GM04503 (cell line): ENCODE measurements at regions not wholly inside any gene's neighbourhood (a gene's known extent, or its start where the extent isn't known, plus 50 kb on each side); places are given as distances from the start of the nearest gene placed in this dataset.
"Not testable (repeated sequence)": the region's sequence is repeated elsewhere in the genome, so short reads cannot be mapped to it uniquely, and the experiment has no call there.

ENCODE experiments used
- DNase-seq: peaks from one replicate; pipeline ENCODE4 v3.0.0-alpha.2; 2012; ENCODE audit warnings: low read depth

DNA sequence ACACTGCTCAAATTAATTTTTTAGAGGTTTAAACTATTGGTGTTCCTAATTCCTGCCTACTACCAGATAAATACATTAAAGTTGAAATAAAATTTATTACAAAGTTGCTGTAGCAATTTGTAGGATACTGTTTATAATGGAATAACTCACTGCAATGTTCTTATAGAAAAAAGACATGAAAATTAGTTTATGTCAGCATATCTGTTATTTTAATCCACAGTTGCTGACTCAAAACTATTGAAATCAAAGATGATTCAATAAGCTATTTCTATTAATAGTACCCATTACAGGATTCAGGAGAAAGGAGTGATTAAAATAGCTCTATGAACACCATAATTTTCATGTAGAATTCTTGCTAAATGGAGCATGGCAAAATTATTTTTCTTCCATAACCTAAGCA, 764.4 kb upstream of the NUDT12 start:
- no peak for DNase-seq

DNA sequence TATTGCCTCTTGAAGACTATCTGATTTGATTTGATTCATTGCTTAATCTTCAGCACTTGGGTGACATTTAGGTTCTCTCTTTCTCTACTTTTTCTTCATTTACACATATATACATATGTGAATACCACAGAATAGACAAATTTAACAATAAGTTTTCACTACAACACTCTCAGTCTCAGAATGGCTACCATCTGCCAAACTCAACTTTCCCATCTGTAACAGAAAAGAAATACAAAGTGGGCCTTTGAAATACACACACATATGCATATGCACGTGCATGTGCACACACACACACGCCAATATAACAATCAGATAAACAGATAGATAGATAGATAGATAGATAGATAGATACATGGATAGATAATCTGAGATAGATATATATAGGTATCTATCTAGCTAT, 762.8 kb upstream of the NUDT12 start:
- no peak for DNase-seq

DNA sequence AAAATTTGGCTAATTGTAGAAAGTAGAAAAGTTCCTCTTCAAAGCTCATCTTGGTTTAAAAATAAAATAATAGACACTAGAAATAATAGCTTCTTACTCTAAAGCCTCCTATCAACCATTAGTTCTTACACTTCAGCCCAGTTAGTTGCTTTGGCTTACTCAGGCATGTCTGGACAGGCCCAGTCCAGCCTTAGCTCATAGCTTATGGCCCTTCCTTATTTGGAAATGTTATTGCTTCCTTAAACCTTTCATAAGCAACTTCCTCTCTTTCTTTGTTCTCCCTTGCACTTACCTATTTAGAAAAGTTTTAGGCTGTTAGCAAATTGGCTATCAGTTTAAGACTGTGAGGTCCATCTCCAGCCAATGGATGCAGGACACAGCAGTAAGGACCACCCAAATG, 754.1 kb upstream of the NUDT12 start:
- not testable (repeated sequence) for DNase-seq

DNA sequence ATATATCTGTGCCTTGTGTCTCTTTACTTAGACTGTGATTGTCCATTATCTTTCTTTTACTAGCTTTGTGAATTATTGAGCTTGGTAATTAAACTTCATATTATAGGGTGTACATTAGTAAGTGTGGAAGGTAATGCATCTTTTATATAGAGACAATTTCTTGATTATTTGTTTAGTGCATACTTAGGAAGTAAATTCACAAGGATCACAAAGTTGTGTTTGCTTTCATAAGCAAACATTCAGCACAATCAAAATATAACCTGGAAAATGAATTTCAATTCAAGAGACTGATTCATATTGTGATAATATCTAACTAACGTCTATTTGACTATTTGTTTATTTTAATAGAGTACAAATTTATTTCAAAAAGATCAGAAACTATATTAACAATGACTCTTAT, 749.9 kb upstream of the NUDT12 start:
- DNase-seq: no peak

DNA sequence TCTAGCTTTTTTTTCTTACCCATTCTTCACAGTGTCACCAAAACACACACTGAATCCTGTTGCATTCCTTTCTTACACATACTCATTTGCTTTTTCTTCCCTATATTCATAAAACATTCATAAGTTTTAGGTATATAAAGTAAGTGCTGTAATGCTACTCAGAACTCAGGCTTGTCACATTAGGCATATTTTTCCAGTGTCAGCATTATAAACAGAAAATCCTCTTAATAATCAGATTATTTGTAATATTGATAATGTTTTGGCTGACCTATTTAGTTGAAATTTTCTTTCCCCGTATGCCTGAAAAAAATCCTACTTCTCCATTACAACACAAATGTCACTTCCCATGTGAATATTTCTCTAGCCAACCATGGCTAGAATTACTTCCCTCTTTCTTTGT, 743.0 kb upstream of the NUDT12 start:
- DNase-seq: no peak

DNA sequence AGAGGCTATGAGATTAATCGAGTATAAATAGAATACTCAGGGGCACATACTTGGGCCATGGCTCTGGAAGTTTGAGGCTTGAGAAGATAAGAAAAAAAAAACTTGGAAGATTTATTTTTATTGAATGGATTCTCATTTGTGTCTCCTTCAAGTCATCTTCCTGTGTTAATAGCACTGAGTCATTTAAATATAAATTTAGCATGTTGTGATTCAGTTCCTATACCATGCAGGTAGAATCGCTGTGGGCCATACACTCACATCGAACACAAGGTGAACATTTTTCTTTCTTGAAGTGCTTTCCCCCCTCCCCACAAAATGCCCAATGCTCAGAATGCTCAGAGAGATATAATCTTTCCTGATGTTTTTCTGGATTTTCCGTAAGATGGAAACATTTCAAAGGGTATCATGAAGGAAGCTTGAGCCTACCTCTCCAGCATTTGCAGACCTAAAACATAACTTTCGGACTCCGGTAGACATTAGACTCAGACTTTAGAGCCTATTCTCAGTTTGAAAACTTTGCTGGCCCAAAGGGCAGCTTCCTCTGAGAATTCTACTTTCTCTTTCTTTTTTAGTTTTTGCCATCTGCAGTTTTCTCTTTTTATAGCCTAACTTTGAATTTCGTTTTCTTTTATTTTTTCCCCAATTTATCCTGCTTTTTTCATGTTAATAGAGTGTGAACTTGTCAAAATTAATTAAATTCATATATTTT, 737.6 kb upstream of the NUDT12 start:
- no peak for DNase-seq

DNA sequence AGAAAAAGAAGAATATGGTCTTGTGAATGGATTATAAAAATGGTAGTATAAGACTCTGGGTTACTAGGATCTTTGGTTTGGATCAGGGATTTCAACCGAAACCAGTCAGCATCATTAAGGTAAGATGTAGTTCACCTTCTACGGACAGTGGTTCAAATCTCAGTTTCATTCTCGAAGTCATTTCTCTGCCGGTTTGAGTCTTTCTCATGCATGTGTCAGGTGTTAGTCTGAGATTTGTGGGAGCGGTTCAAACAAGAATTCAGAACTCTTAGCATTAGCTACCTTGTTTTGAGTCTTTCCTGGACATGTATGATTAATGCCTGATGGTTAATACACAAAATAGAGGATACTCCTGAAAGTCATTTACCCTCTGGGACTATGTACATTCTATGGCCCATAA, 735.9 kb upstream of the NUDT12 start:
- DNase-seq: no peak

DNA sequence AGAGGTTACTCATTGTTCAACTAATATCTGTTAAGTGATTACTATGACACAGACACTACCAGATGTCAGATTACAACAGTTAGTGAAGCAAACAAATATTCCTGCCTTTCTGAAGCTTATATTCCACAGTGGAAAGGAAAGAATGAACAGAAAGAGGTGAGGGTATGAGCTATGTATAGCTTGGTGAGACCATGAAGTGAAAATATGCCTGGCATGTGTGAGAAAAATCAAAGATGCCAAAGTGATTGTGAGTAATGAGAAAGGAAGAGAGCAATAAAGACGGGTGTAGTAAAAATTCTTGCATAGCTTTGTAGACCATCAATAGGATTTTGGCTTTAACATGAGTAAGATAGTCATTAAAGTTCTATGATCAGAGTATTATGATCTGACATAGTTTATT, 734.5 kb upstream of the NUDT12 start:
- peak; percentile 5 for DNase-seq

DNA sequence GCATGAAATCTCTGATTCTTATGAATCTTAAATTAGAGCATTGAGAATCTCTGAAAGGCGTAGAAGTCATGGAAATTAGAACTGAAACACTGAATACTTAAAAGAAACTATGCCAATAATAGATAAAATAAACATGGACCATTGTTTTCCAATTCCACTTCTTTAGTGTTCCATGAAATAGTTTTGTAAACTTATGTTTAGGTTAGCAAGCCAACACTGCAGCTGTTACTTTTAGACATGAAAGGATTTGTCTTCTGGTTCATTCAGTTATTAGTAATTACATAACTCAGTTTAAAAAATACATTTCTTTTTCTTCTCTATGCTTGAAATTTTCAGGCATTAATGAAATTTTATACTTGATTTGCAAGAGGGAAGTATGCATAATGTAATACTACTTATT, 733.4 kb upstream of the NUDT12 start:
- DNase-seq: no peak

DNA sequence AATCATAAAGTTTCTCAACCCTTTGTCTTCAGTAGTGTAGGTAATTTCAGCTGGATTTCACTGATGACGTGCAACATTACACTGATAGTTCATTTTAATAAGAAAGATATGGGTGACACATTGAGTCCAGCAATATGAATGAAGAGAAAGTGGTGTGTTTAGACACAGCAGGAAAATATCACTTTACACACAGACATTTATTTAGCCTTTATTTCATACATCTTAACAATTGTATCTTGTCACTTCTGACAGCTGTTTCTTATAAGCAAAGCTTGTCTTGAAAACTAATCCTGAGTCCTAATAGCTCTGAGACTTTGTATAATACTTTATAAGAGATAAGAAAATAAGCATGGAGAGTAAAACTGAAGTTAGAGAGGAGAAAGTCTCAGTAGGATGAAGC, 720.5 kb upstream of the NUDT12 start:
- no peak for DNase-seq

DNA sequence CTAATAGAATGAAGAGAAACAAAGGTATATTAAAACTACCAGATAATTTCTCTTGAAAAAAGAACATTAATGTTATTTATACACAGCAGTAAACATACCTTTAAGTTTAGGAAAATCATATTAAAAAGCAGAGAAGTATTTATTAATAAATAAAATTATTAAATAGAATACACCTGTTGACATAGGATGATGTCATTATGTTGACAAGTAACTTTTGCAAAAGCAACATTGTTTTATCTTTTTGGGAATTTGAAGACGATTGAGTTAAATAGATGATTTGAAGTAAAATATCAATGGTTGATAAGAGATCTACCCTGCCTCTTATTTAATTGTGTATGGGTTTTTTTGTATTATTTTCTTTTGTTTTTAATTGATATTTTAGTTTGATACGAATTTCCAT, 711.1 kb upstream of the NUDT12 start:
- DNase-seq: no peak

DNA sequence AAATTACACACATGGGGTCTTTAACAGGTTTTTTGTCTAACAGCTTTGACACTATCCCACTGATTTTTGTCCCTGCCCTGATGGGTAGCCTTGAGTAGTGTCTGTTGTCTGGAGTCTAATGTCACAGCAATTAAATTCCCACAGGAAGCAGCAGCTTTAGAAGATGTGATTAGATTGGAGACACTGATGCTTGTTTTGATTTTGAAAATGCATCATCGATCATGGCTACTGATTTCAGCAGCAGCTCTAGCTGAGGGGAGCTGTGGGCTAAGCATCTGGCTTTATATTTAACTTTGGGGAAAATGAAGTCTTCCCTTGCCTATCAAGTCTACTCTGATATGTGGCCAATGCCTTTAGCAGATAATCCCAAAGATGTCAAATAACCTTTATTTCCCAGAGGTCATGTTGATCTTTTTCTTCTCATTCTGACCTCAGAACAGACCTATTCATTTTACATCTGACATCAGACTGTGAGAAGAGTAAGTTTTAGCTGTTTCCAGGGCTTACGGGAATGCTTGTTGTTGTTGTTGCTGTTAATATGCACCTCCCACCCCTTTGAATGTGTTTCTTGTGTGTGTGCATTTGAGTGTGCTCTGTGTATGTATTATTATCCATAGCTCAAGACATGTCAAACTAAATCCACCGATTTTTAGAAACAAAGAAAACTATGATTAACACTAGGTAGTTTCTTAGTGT, 704.9 kb upstream of the NUDT12 start:
- no peak for DNase-seq

DNA sequence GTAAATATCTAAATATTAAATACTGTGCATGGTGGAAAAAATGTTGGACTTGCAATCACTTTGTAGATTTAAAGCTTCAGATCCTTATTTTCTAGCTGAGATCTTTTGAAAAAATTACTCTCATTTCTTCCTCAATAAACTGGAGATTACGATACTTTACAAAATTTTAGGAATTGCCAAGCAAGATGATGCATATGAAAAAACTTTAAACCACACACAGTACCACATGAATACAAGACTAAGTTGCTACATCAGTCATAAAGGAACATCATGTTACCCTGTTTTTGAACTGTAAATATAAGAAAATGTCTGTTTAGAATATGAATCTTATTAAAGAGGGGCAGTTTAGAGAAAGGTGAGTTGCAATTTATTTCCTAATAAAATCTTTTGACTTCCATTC, 703.6 kb upstream of the NUDT12 start:
- no peak for DNase-seq

DNA sequence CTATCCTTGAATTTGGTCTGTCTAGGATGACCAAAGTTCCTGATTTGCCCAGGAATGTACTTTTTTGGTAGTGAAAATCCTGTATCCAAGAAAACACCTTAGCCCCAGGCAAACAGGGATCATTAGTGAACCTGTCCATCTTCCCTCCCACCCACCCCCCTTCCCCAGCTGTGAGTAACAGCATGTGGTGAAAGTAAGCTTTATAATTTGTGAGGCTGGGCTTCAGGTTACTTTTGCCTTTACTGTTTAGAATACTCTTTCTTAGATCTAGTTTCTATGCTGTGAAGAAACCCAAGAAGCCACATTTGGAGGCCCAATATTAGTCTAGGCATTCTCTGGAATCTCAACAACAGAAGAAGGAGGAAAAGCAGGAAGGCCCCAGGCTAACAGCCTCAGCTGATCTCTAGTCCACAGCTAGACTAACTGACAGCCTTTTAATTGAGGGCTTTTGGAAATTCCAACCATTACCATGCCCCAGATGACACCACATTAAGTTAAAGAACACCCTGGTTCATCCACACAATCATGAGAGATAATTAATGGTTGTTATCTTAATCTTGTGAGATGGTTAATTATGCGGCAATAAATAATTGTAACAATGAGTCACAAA, 703.0 kb upstream of the NUDT12 start:
- no peak for DNase-seq

DNA sequence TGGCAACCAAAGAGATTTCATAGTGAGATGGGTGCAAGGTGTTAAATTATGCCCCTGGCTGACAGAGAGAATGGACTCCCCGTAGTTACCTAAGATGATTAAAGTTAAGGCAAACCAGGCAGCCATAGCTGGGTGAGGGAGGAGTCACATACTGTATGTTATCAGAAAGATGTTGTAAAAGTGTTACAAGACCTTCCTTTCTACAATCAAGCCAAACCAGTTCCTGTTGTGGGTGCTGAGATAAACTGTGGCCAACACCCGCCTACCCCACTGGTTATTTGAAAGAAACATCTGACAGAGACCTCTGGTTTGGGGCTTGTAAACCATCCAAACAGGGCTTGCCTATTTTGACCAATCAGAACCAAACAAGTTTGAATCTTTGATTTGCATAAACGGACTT, 684.7 kb upstream of the NUDT12 start:
- DNase-seq: no peak

DNA sequence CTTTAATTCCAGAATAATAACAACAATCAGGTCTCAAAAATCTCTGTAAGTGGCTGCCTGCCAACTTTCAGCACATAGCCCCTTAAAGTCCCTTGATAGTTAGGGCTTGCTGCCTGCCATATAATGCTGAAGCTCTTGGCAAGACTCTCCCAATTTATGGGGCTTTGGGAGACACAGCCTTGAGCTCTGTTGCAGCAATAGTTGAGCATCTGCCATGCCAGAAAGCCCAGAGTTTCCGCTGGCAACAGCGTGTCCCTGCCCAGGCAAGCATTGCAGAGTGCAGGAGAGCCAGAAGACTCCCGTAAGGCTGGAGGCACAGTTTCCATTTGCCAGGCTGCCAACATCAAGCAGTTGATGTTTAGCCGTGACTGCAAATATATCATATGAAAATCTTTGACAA, 678.5 kb upstream of the NUDT12 start:
- no peak for DNase-seq

DNA sequence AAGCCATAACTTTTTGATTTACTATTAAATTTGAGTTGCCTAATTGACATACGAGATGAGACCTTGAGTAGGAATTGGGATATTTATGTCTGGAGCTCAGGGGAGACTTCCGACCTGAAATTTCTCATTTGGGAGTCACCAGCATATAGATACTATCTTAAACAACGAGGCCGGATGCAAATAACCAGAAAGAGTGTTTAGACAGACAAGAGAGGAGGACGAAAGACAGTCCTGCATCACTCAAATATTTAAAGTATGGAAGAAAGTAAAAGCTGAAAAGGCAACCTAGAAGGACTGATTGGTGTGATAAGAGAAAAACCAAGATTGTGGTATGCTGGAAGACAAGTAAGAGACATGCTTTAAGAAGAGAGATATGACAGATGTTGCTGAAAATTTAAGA, 675.0 kb upstream of the NUDT12 start:
- DNase-seq: no peak

DNA sequence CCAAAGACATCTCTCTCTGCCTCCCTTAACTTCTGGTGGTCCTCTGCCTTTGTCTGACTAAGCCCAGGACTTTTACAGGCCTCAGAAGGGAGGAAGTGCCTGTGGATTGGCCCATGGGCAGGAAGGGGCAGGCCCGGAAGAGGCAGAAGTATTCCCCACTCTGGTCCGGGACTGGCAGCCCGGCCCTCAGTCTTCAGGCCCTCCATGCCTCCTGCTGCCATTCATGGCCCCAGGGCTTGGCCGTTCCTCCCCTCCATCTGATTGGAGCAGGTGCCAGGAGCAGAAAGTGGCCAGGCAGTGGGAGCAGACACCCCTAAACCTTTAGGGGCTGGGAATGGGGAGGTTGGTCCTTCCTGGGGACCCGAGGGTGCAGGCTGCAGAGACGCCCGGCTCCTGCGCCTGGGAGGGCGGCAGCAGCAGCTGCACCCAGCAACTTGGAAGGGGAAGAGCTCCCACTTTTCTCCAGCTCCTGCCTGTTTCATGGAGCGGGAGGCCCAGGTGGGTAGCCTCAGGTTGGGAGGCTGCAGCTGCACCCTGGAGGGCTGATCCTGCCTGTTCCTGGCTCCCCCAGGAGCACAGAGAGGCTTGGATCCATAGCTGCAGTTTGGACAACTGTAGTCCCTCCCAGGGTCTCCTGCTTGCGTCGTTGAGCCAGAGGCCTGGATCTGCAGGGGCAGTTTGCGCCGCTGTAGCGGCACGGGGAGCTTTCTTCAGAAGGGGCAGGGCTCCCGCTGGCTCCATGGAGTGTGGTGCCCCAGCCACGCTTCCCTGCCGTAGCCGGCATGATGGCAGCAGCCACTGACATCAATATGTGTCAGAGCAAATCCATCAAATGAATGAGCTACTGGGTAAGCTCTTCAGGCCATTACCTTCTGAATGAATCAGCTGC, 661.5 kb upstream of the NUDT12 start:
- DNase-seq: no peak

DNA sequence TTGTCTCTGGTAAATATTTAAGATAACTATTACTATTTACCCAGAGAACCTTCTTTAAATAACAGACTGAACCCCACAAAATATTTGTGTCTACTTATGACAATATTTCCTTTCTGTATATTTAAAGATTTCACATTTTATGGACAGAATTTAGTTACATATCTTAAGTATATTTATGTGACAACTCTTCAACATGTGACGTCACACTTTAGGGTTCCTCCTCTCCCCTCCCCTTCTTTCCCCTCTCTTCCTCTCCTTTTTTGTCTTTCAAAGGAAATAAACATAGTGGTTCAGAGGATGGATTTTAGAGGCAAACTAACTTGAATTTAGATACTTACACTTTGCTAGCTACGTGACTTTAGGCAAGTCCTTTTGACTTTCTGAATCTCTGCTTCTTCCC, 655.6 kb upstream of the NUDT12 start:
- DNase-seq: no peak

DNA sequence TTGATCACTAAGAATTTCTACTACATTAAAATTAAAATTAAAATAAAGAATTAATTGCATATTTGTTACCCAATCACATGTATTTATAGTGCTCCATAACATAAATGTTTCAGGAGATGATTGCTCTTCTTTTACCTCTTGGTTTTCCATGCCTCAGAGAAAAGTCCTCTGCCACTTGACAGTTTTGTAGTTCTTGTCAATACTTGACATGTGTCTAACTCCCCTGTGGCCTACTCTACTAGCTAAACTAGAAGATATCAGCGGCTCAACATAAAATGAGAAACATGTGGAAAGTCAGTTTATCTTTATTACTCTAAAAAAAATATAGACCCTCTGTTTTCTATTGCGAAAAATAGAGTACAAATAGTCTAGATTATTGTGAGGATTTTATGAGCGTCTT, 650.6 kb upstream of the NUDT12 start:
- no peak for DNase-seq

DNA sequence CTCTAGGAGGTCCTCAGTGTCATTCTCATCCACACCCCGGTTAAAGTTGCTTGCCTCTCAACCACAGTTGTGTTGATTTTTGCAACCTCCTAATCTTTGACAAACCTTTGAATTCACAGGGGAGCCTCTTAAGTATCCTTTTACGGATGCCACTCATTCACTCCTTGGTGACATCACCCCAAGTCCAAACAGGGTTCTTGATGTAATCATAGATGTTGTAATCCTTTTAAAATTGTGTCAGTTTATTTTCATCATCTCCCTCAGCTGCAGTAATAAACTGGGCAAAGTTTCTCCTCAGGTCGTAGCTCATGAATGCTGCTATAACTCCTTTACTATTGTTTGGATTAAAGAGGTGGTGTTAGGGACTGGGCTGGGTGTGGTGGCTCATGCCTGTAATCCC, 637.2 kb upstream of the NUDT12 start:
- DNase-seq: no peak

DNA sequence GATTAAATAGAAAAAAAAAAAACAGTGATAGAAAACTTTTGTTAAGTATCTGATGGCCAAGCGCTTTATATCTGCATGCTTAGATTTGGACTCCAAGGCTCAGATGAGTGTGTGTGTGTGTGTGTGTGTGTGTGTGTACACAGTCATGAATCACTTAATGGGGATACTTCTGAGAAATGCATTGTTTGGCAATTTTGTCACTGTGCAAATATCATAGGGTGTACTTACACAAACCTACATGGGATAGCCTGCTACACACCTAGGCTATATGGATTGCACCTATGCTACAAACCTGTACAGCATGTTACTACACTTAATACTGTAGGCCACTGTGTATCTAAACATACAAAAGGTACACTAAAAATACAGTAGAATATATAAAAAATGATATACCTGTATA, 635.6 kb upstream of the NUDT12 start:
- DNase-seq: no peak

DNA sequence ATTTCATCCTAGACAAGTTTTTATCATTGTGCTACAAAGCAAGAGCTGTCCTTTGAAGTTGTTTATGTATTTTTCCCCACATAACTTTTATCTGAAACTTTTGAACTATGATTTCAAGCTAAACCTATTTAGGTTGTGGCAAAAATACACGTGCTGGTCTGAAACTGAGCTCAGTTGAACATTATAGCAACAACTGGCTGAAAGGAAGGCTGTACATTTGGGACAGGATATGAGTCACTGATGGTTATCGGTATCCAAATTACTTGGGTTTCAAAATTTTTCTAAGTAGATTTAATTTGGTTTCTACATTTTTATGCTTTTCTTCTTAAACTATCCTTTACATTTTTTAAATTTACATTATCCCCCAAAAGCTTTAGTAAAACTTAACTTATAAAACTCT, 627.3 kb upstream of the NUDT12 start:
- DNase-seq: no peak
